ENCODE measurements at regions not wholly inside any gene's neighbourhood (a gene's known extent, or its start where the extent isn't known, plus 50 kb on each side); places are given as distances from the start of the nearest gene placed in this dataset.

- DNase-seq, result no peak
- H3K27me3 ChIP-seq (replicated peaks), result no peaks in the 10 kb centered on the region
- H3K36me3 ChIP-seq (replicated peaks), result no peaks in the 10 kb centered on the region
- no peak for TF ChIP-seq CTCF (IDR thresholded peaks at IDR 0.05; ENCODE audit: low read depth, low read length, missing control alignments)
- no peak overlapping the region for H3K4me3 ChIP-seq (ENCODE audit: low read depth, low read length)
- in situ Hi-C loops (cut with HindIII; ENCODE audit: low pct_ligation_motif_present, low sequenced_read_pairs), result no loop called here
- H3K27ac ChIP-seq, result no peak overlapping the region
Observed at GRCh38 chr10:34872820-34873219, 57.7 kb upstream of the PARD3 start.

- TF ChIP-seq CTCF (IDR thresholded peaks at IDR 0.05; ENCODE audit: low read depth, low read length, missing control alignments), result no peak
- no peak for DNase-seq
- H3K4me3 ChIP-seq (ENCODE audit: low read depth, low read length), result no peak overlapping the region
- H3K27ac ChIP-seq, result no peak overlapping the region
- no peaks in the 10 kb centered on the region for H3K36me3 ChIP-seq (replicated peaks)
- in situ Hi-C loops (cut with HindIII; ENCODE audit: low pct_ligation_motif_present, low sequenced_read_pairs), result no loop called here
- no peaks in the 10 kb centered on the region for H3K27me3 ChIP-seq (replicated peaks)
Observed at GRCh38 chr10:34869135-34869836, 54.2 kb upstream of the PARD3 start.

- in situ Hi-C loops (cut with HindIII; ENCODE audit: low pct_ligation_motif_present, low sequenced_read_pairs), result no loop called here
- no peaks in the 10 kb centered on the region for H3K27me3 ChIP-seq (replicated peaks)
- H3K4me3 ChIP-seq (ENCODE audit: low read depth, low read length), result no peak overlapping the region
- H3K27ac ChIP-seq, result no peak overlapping the region
- no peak for TF ChIP-seq CTCF (IDR thresholded peaks at IDR 0.05; ENCODE audit: low read depth, low read length, missing control alignments)
- H3K36me3 ChIP-seq (replicated peaks), result no peaks in the 10 kb centered on the region
- DNase-seq, result no peak
Observed at GRCh38 chr10:34868589-34868988, 53.5 kb upstream of the PARD3 start.

- no peaks in the 10 kb centered on the region for H3K27me3 ChIP-seq (replicated peaks)
- no peaks in the 10 kb centered on the region for H3K36me3 ChIP-seq (replicated peaks)
- no peak for DNase-seq
- in situ Hi-C loops (cut with HindIII; ENCODE audit: low pct_ligation_motif_present, low sequenced_read_pairs), result no loop called here
- no peak overlapping the region for H3K4me3 ChIP-seq (ENCODE audit: low read depth, low read length)
- no peak for TF ChIP-seq CTCF (IDR thresholded peaks at IDR 0.05; ENCODE audit: low read depth, low read length, missing control alignments)
- H3K27ac ChIP-seq, result no peak overlapping the region
Observed at GRCh38 chr10:34866848-34867247, 51.8 kb upstream of the PARD3 start.
